Pulmonary artery endothelial cell (primary cell): ENCODE measurements at regions not wholly inside any gene's neighbourhood (a gene's known extent, or its start where the extent isn't known, plus 50 kb on each side); places are given as distances from the start of the nearest gene placed in this dataset.
"Not testable (repeated sequence)": the region's sequence is repeated elsewhere in the genome, so short reads cannot be mapped to it uniquely, and the experiment has no call there.

Experiments
- DNase-seq: peaks from one replicate; pipeline ENCODE4 v3.0.0-alpha.2; 2011; ENCODE audit warnings: low read depth, low spot score

- no peak for DNase-seq
Observed at GRCh38 chr10:124324856-124325632, 93.7 kb downstream of the OAT start.

- DNase-seq = no peak
Observed at GRCh38 chr10:124324451-124324850, 94.3 kb downstream of the OAT start.

- no peak for DNase-seq
Observed at GRCh38 chr10:124323806-124324205, 94.9 kb downstream of the OAT start.

DNA sequence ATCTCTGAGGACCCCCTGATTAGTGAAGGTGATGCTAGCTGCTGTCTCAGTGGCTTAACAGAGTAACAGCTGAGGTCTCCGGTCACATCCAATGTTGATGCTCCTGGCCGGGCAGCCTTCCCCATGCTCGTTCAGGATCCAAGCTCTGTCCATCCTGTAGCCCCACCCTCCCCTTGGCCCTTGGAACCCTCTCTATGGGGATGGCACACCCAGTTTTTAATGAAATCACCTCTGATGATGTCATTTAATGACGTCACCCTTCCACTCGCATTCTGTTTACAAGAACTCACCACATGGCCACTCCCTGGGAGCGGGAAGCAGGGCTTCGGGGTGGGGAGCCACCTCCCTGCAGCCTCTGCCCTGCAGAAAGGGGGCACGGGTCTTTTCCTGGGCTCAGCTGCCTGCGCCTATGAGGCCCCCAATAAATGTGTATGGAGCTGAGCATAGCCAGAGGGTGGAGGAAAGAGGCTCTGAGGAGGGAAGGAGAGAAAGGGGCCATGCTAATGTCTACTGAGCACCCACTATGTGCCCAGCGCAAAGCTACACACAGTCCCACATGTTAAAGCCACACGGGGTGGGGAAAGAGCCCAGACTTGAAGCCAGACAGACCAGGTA, 95.5 kb downstream of the OAT start:
- DNase-seq = no peak

DNA sequence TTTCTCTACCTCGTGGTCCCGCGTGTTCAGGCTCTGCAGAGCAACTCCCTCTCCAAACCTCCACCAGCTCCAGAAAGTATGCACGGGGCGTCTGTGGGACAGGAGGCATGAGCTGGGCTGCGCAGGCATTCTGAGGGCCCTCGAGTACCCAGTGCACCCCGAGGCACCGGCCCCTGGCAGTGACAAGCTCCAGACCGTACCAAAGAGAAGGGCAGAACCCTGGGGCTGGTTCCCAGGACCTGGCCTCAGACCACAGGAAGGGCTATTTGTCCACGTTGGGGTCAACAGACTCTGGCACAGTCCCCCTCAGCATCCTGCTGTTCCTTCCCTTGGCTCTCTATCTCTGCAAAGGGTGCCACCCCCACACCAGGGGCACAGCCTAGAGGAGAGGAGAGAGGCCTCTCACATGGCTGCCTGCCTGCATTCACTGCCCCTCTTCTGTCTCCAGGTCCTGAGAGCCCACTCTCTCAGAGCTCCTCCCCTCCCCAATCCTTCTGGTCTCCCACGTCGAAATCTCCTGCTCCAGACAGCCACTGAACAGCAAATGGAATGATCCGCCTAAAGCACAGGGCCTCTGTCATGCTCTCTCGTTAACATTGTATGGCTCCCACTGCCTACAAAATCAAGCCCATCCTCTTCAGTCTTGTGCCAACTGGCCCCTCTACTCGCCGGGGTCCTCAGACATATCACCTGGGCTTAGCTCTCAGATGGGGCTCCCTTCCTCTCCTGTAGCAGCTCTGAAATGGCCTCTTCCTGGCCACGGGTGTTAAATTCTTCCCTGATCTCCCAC, 96.3 kb downstream of the OAT start:
- DNase-seq = no peak

GRCh38 chr10:124321433-124322089, 97.2 kb downstream of the OAT start:
- DNase-seq = no peak

- no peak for DNase-seq
Observed at GRCh38 chr10:124320778-124321432, 97.8 kb downstream of the OAT start.

- no peak for DNase-seq
Observed at GRCh38 chr10:124319926-124320391, 98.8 kb downstream of the OAT start.

- not testable (repeated sequence) for DNase-seq
Observed at GRCh38 chr10:124319520-124319919, 99.2 kb downstream of the OAT start.

DNA sequence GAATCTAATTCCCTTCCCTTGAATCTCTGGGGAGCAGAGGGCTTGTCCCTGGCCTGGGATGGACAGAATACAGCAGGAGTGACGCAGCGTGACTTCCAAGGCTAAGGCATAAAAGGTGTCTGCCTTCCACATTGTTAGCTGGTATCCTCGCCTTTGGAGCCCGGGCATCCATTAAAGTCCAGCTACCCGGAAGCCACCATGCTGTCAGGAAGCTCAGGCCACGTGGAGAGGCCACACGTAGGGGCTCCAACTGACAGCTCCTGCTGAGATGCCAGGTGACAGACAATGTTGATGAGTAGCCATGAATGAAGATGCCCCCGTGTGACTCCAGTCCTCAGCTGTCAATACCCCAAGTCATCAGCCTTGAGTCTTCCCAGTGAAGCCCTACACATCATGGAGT, 99.9 kb downstream of the OAT start:
- DNase-seq = no peak

- DNase-seq = no peak
Observed at GRCh38 chr10:124318076-124318475, 100.6 kb downstream of the OAT start.

DNA sequence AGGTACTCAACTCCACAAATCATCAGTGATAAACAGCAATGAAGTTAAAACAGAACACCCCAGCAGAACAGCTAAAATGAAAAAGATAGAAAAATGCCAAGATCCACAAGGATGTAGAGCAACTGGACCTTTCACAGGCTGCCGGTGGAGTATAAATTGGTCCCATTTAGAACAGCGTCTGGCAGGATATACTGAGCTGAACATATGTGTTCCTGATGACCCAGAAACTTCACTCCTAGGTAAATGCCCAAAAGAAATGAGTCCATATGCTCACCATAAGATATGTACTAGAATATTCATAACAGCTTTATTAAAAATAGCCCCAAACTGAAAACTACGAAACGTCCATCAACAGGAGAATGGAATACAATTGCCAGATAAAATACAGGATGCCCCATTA, 102.4 kb downstream of the OAT start:
- DNase-seq = no peak

- no peak for DNase-seq
Observed at GRCh38 chr10:124315591-124316270, 103.0 kb downstream of the OAT start.

DNA sequence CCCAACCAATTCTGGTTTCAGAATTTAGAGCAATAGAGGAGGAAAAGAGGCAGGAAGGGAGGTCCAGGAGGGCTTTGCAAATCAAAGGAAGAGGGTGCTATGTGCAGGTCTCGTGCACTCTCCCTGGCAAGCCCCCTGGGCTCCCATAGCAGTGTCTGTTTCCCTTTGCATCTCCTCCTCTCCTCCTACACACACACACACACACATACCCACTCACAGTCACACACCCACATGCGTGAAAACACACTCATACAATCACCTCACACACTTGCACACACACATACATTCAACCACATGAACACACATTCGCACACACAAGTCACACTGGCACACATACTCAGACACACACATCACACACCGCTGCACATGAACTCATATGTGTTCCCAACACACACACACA, 105.3 kb downstream of the OAT start:
- DNase-seq = no peak

- no peak for DNase-seq
Observed at GRCh38 chr10:124308811-124309210, 109.9 kb downstream of the OAT start.

DNA sequence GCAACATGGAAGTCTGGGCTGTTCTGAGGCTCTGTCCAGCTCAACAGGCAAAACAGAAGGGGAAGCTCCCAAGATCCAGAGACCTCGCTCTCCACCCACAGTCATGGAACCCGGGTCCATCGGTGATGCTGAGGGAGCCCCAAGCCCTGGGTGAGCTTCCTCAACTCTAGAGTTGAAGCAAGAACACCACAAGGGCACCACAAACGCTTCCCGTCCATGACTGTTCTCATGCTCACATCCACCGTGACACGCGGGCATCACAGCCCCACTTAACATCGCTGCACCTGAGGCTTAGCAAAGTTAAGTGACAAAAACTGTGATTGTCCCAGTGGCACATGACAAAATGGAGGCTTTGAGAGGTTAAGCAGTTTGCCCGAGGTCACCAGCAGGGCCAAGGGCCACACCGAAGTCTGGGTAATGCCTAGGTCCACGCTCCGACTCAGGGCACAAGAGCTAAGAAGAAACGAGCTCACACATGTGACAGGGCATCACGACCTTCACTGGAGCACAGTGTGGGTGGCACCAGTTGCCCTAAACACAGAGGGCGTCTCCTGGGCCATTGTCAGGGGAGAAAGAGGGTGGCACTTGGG, 110.6 kb downstream of the OAT start:
- no peak for DNase-seq

DNA sequence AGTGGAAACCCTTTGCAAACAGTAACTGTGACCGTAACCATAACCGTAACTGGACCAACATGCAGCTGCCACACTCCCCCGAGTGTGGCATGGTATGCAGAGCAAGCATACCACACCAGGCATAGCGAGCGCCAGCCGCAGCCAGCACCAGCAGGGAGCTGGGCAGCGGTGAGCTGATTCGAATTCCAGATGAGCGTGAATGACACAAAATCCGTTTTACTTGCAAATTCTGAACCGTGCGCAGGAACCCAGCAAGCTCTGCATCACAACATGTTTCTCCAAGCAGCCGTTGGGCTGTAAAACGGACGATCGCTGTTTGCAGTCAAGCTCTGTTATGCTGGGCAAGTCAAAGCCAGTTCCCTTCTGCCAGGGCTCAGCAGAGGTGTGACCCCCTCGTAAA, 111.1 kb downstream of the OAT start:
- DNase-seq = no peak

DNA sequence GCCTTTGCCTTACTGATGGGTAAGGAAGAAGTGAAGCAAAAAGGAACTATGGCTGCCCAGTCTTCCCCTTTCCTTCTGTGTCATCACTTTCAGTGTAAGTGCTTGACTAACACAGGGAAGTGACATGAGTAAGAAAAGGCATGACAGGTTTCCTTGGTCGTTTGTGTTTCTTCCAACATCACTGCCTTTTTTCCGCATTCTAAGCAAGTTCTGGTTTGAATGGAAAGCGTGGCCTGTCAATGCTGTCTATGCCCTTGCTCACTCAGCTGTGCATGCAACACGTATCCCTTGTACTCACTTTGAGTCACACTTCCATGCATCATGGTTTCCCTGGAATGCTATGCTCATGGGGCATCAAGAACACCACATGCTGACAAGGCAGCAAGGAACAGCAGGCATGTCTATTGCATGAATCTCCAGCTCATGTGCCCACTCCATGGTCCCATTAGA, 111.8 kb downstream of the OAT start:
- DNase-seq = no peak

DNA sequence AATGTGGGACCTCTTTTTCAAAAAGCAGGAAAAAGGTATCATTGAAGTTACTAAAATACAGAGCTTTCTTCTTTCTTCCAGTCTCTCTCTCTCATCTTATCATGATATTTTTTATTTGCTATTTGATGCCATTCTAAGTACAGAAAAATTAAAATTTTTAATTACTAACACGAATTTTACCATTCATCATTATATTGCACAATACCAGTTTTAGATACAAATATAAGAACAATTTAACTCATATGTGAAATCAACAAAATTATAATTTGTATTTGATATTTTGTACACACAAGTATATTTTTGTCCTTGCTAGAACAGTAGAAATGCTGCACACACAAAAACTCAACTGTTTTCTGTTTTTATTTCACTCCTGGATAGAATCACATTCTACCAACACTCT, 112.2 kb downstream of the OAT start:
- DNase-seq = no peak

GRCh38 chr10:124305984-124306383, 112.7 kb downstream of the OAT start:
- no peak for DNase-seq
